Endothelial cell of umbilical vein (primary cell): ENCODE measurements at regions not wholly inside any gene's neighbourhood (a gene's known extent, or its start where the extent isn't known, plus 50 kb on each side); places are given as distances from the start of the nearest gene placed in this dataset.

ENCODE experiments used
- BruUV-seq: library from RNA; stranded (reverse); fragments of 400-500 nt; replicated peaks from 2 replicates; lab custom pipeline; 2021; lab: Mats Ljungman, UMichigan
- CTCF ChIA-PET: fragments of 300-600, 350-600 bp; sonication (Branson Sonifier 250); formaldehyde crosslinking; loops from one replicate; lab custom pipeline; 2021; ENCODE audit warnings: antibody characterized with exemption, inconsistent platforms; lab: Charles Lee
- POLR2A ChIA-PET: fragments of 300-600, 350-600 bp; sonication (Branson Sonifier 250); formaldehyde crosslinking; loops from one replicate; lab custom pipeline; 2021; ENCODE audit warnings: antibody characterized with exemption, inconsistent platforms; lab: Charles Lee
- DNase-seq: peaks from one replicate; pipeline ENCODE4 v3.0.0-alpha.2; 2011; ENCODE audit warnings: low read depth, low spot score
- FAIRE-seq: peaks from 2 replicates; lab custom pipeline; 2011; peaks lifted over from hg19 to GRCh38; lab: Jason Lieb, UNC
- H2AFZ ChIP-seq: 2 replicates; pipeline ENCODE4 v1.6.0; 2012; ENCODE audit warnings: low read depth, low read length, control low read depth, inconsistent platforms
- H3K27ac ChIP-seq: 2 replicates; pipeline ENCODE4 v1.5.1; 2011; ENCODE audit warnings: low read depth, mild to moderate bottlenecking, control low read depth, low read length, moderate library complexity; ENCODE audit not compliant: insufficient read depth
- H3K27me3 ChIP-seq, 2 experiments: 2 replicates each; pipeline versions ENCODE4 v1.6.0 to v1.6.1; 2011; ENCODE audit warnings: low read length in 2 of 2, mixed read lengths in 1 of 2; ENCODE audit not compliant: control insufficient read depth in 2 of 2, insufficient read depth in 2 of 2
- H3K36me3 ChIP-seq, 2 experiments: 2 replicates in 1 of 2; 3 replicates in 1 of 2; pipeline ENCODE4 v1.5.1; 2011; ENCODE audit warnings: low read length in 2 of 2, mild to moderate bottlenecking in 1 of 2, moderate library complexity in 1 of 2; ENCODE audit not compliant: control insufficient read depth in 2 of 2, insufficient read depth in 2 of 2; ENCODE audit errors: extremely low read depth in 1 of 2
- H3K4me1 ChIP-seq: 3 replicates; pipeline ENCODE4 v1.5.1; 2011; ENCODE audit warnings: mild to moderate bottlenecking, low read length; ENCODE audit not compliant: control insufficient read depth, insufficient read depth; ENCODE audit errors: extremely low read depth
- H3K4me2 ChIP-seq: 2 replicates; pipeline ENCODE4 v1.6.1; 2011; ENCODE audit warnings: low read length, control low read depth, mixed read lengths; ENCODE audit not compliant: insufficient read depth
- H3K4me3 ChIP-seq, 3 experiments: fragments of 200-600 bp in 1 of 3; sonication (generic), shearing (Covaris generic) in 1 of 3; replicated peaks in 1 of 3; 2 replicates each; pipeline ENCODE4 v1.5.1; 2011 to 2016; ENCODE audit warnings: control low read depth in 3 of 3, low read length in 3 of 3, mild to moderate bottlenecking in 2 of 3, inconsistent platforms in 1 of 3, low read depth in 1 of 3, moderate library complexity in 1 of 3; ENCODE audit not compliant: insufficient read depth in 1 of 3
- H3K79me2 ChIP-seq: 2 replicates; pipeline ENCODE4 v1.6.0; 2012; ENCODE audit warnings: low read length, inconsistent platforms; ENCODE audit not compliant: control insufficient read depth, insufficient read depth
- H3K9ac ChIP-seq: replicated peaks from 2 replicates; pipeline ENCODE3; 2011; ENCODE audit warnings: low read length, control low read depth; ENCODE audit not compliant: insufficient read depth; ENCODE audit errors: extremely low read depth
- H3K9me1 ChIP-seq: replicated peaks from 3 replicates; pipeline ENCODE4 v1.6.0; 2011; ENCODE audit warnings: mild to moderate bottlenecking, low read length; ENCODE audit not compliant: control insufficient read depth, insufficient read depth; ENCODE audit errors: extremely low read depth
- H3K9me3 ChIP-seq: replicated peaks from 2 replicates; pipeline ENCODE4 v1.5.1; 2012; ENCODE audit warnings: low read length, inconsistent platforms; ENCODE audit not compliant: control insufficient read depth, insufficient read depth
- H4K20me1 ChIP-seq: replicated peaks from 2 replicates; pipeline ENCODE3; 2011; ENCODE audit warnings: mild to moderate bottlenecking, low read length; ENCODE audit not compliant: control insufficient read depth, insufficient read depth; ENCODE audit errors: extremely low read depth
- CTCF ChIP-seq, 2 donors: IDR thresholded peaks; 1 replicate in 1 of 2; 2 replicates in 1 of 2; pipeline ENCODE4 v1.5.1; 2011; ENCODE audit warnings: low read length in 2 of 2, mild to moderate bottlenecking in 2 of 2, moderate library complexity in 2 of 2, control low read depth in 1 of 2, inconsistent platforms in 1 of 2, low read depth in 1 of 2; ENCODE audit not compliant: insufficient read depth in 1 of 2; ENCODE audit errors: extremely low read depth in 1 of 2
- EZH2 ChIP-seq: IDR thresholded peaks from 2 replicates; pipeline ENCODE4 v1.6.1; 2012; ENCODE audit warnings: borderline replicate concordance, low read depth, mild to moderate bottlenecking, moderate library complexity, low read length, inconsistent platforms; ENCODE audit not compliant: severe bottlenecking
- FOS ChIP-seq: IDR thresholded peaks from 2 replicates; pipeline ENCODE4 v1.6.1; 2011; ENCODE audit warnings: mild to moderate bottlenecking, low read length, moderate library complexity, borderline replicate concordance; ENCODE audit not compliant: insufficient read depth
- GATA2 ChIP-seq: IDR thresholded peaks from 2 replicates; pipeline ENCODE4 v1.7.0; 2011; ENCODE audit warnings: low read depth, mild to moderate bottlenecking, moderate library complexity, mixed read lengths, low read length; ENCODE audit not compliant: insufficient read length, insufficient read depth
- JUN ChIP-seq: IDR thresholded peaks from 2 replicates; pipeline ENCODE4 v1.6.1; 2011; ENCODE audit warnings: borderline replicate concordance, low read depth; ENCODE audit not compliant: insufficient read length, insufficient read depth
- MYC ChIP-seq: IDR thresholded peaks from one replicate; pipeline ENCODE4 v1.6.1; 2011; ENCODE audit warnings: mild to moderate bottlenecking, low read depth, low read length
- POLR2A ChIP-seq: IDR thresholded peaks from 2 replicates; pipeline ENCODE4 v1.6.1; 2012; ENCODE audit warnings: low read depth, mild to moderate bottlenecking, control low read depth, low read length
- POLR2AphosphoS5 ChIP-seq: IDR thresholded peaks from 2 replicates; pipeline ENCODE4 v1.6.1; 2012; ENCODE audit warnings: low read depth, mild to moderate bottlenecking, control low read depth, low read length, moderate library complexity; ENCODE audit not compliant: insufficient read depth
- dilution Hi-C: fragments of 300-500 bp; cut with MboI; formaldehyde crosslinking; loops from one replicate; pipeline ENCODE4 v1.15.0; 2019; ENCODE audit warnings: low sequenced_read_pairs; ENCODE audit not compliant: extremely low pct_ligation_motif_present
- intact Hi-C: fragments of 100-400 bp; cut with micrococcal nuclease; formaldehyde crosslinking; loops from one replicate; pipeline ENCODE4 v1.10.0; 2022
- TF ChIP-seq, protein P1 (sequence below): IDR thresholded peaks from 2 replicates; pipeline ENCODE4 v1.6.1; 2011; ENCODE audit not compliant: insufficient read depth, insufficient read length

DNA sequence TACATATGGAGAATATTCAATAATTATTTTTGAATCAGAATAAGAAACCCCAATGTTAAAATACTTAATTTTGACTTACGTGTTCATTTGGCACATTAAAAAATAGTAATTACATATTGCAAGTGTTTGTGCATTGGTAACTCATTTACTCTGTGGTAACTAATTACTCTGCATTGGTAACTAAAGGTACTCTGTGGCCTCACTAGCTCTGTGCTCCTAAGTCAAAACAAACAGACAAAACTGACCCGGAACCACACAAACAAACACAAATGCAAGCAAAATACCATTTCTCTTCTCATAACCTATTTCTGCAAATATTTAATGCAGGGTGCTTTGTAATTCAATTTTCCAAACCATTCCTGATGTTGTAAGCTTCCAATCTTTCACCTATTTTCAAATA lies 1244.3 kb downstream of the REEP3 start:
- no peak overlapping the region for H3K9ac ChIP-seq
- H3K9me1 ChIP-seq, result no peaks in the 10 kb centered on the region
- intact Hi-C loops, result no loop called here
- H3K27ac ChIP-seq, result no peak overlapping the region
- H3K36me3 ChIP-seq, result no peaks in the 10 kb centered on the region
- ChIA-PET POLR2A (no interaction called here), CTCF (no interaction called here)
- H3K79me2 ChIP-seq, result no peaks in the 10 kb centered on the region
- DNase-seq, result no peak
- H3K4me1 ChIP-seq, result peaks cover 2% of the 10 kb centered on the region
- no peaks in the 10 kb centered on the region for H4K20me1 ChIP-seq
- no peak for FAIRE-seq
- H3K4me3 ChIP-seq, result no peak overlapping the region
- H3K9me3 ChIP-seq, result no peaks in the 10 kb centered on the region
- no peak overlapping the region for H2AFZ ChIP-seq
- no TSS peak for BruUV-seq
- no peaks in the 10 kb centered on the region for H3K27me3 ChIP-seq
- no peak for TF ChIP-seq CTCF (IDR thresholded peaks at IDR 0.05; ENCODE audit: extremely low read depth in 1 of 2, insufficient read depth in 1 of 2, low read depth in 1 of 2, low read length in 2 of 2)
- TF ChIP-seq, protein P1, sequence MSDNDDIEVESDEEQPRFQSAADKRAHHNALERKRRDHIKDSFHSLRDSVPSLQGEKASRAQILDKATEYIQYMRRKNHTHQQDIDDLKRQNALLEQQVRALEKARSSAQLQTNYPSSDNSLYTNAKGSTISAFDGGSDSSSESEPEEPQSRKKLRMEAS, result no peak
- no peak for TF ChIP-seq EZH2
- no peak for TF ChIP-seq POLR2AphosphoS5
- TF ChIP-seq POLR2A, result no peak
- no peak for TF ChIP-seq FOS
- TF ChIP-seq MYC, result no peak
- no peak for TF ChIP-seq JUN
- no peak for TF ChIP-seq GATA2
- dilution Hi-C loops, result no loop called here
- no peak overlapping the region for H3K4me2 ChIP-seq
